ENCODE measurements at regions not wholly inside any gene's neighbourhood (a gene's known extent, or its start where the extent isn't known, plus 50 kb on each side); places are given as distances from the start of the nearest gene placed in this dataset.
"Not testable (repeated sequence)": the region's sequence is repeated elsewhere in the genome, so short reads cannot be mapped to it uniquely, and the experiment has no call there.

DNA sequence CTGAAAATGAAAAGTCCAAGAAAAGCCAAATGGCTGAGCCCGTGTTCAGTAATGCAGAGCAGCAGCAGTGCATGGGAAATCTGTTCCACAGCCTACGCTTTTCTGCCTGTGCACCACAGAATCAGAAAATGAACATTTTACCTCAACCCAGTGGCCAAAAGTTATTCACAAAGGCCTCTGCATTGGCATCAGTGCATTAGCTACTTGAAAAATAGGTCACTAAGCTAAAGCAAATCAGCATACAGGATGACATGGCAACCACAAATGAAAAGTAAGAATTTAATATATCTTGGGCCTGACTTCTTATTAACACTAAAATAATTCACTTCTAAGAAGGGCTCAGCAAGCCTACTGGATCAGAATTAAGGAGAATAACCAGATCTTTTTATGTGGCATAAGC is 1145.3 kb upstream of the CHAC2 start:
- ATAC-seq (no peak), DNase-seq (no peak)
- intact Hi-C loops (cut with DNase I, micrococcal nuclease), result no loop called here

DNA sequence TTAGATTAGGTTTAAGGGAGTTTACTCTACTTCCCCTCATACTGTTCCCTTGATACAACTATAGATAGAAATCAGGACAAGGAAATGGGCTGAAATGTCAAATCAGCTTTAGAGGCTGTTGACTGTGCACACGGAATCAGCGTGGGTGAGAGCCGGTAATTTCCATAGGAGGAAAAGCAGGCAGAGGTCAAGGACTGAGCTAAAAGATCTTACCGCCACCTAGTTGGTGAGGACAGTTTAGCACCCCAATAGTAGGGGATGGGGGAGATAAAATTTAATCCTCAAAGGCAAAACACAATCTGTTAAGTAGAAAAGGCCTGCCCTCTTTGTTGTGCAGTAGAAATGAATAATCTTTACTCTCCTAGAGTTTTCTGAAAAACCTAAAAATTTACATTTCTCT is 1154.5 kb upstream of the CHAC2 start:
- DNase-seq, result no peak
- ATAC-seq, result no peak
- intact Hi-C loops (cut with DNase I, micrococcal nuclease), result no loop called here

DNA sequence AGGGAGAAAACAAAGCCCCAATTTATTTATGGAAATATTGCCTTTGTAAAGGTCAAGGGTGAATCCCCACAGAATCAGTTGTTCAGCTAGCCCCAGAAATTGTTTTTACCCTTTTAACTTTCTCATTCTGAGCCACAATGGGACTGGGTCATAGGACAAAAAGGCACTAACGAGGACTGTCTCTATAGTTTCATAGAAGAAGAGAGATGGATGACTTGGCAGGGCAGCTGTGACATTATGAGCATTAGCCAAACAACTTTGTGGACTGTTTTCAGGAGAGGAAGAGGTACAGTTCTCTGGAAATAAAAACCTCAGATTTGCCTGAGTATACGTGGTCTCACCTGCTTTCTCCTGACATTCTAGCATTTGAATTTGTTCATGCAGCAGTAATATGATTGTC is 1155.8 kb upstream of the CHAC2 start:
- ATAC-seq (no peak), DNase-seq (no peak)
- intact Hi-C loops (cut with DNase I, micrococcal nuclease), result no loop called here

DNA sequence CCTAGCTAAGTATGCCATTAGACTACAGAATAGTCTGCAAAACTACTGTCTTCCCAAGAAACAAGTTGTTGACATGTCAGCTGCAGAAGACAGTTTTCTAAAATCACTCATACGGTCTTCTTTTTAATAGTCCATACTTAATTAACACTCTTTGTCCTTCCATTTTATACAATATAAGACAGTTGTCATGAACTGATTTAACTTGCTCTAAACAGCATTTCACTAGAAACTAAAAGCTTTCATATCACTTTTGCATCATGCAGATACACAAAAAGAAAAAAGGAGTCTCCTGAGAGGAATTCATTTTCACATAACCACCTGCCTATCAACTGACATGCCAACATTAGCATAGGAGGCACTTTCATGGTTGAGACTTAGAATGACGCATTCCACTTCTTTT is 1159.6 kb upstream of the CHAC2 start:
- ATAC-seq, result no peak
- no peak for DNase-seq
- intact Hi-C loops (cut with DNase I, micrococcal nuclease), result no loop called here

DNA sequence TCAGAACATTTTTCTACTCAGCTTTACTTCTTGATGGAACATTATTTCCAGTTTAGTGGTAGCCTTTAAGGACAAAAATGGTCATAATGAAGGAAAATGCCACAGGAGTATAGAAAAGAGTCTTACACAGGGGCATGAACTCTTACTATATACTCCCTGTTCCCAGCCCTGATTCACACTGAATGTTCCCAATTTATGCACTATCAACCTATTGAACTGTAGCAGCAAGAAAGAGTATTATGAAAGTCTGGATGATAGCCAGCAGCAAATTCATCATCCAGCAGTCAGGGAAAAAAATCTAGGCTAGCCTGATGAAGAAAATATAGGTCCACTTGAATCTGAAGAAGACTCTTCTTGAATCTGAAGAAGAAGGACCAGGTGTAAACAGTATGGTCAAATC is 1170.3 kb upstream of the CHAC2 start:
- DNase-seq (no peak), ATAC-seq (no peak)
- intact Hi-C loops (cut with DNase I, micrococcal nuclease), result no loop called here

DNA sequence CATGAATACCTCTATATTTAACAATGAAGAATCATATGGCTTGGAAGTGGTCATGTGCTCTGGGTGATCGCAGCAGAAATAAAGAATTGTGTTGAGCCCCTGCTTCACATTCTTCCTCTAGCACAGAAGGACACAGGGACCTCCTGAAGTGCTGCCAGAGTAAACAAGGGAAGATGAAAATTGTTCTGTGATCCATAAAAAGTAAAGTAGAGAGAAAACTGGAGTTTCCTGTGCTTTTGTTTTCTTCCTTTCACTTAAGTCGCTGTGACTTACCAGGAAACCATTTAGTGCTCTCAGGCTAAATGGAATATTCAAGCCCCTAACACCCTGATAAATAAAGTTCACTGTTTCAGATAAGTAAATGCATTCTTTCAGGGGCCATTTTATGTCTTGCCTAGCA is 1173.6 kb upstream of the CHAC2 start:
- intact Hi-C loops (cut with DNase I, micrococcal nuclease), result no loop called here
- ATAC-seq (no peak), DNase-seq (no peak)

DNA sequence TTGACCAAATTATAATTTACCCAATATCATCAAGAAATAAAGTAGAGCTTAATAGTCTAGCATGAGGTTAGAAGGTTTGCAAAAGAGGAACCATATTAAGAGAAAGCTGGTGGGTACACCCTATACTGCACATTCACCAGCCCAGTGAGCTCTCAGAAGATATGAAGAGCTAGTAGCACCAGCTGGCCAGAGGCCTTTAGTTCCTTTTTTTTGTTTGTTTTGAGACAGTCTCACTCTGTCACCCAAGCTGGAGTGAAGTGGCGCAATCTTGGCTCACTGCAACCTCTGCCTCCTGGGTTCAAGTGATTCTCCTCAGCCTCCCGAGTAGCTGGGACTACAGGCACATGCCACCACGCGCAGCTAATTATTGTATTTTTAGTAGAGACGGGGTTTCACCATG is 1183.5 kb upstream of the CHAC2 start:
- ATAC-seq; DNase-seq; intact Hi-C loops (cut with DNase I, micrococcal nuclease): not testable (repeated sequence)

DNA sequence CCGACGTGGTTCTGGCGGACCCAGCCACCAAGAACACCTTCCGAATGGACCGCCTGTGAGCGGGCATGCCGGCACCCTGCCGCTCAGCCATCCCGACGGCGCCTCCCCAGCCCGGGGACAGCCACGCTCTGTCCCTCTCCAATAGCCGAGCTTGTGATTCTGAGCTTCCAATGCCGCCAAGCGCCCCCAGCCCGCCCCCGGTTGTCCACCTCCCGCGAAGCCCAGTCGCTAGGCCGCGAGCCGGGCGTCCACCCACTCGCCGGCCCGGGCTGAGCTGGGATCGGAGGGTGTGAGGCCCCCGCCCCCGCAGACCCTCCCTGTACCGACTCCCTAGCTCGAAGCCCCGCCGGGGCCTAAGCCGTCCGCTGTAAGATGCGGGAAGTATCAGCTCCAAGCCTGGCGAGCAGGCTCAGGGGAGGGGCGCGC is 1195.1 kb upstream of the CHAC2 start:
- intact Hi-C loops (cut with DNase I, micrococcal nuclease), result no loop called here
- ATAC-seq (no peak), DNase-seq (no peak)

DNA sequence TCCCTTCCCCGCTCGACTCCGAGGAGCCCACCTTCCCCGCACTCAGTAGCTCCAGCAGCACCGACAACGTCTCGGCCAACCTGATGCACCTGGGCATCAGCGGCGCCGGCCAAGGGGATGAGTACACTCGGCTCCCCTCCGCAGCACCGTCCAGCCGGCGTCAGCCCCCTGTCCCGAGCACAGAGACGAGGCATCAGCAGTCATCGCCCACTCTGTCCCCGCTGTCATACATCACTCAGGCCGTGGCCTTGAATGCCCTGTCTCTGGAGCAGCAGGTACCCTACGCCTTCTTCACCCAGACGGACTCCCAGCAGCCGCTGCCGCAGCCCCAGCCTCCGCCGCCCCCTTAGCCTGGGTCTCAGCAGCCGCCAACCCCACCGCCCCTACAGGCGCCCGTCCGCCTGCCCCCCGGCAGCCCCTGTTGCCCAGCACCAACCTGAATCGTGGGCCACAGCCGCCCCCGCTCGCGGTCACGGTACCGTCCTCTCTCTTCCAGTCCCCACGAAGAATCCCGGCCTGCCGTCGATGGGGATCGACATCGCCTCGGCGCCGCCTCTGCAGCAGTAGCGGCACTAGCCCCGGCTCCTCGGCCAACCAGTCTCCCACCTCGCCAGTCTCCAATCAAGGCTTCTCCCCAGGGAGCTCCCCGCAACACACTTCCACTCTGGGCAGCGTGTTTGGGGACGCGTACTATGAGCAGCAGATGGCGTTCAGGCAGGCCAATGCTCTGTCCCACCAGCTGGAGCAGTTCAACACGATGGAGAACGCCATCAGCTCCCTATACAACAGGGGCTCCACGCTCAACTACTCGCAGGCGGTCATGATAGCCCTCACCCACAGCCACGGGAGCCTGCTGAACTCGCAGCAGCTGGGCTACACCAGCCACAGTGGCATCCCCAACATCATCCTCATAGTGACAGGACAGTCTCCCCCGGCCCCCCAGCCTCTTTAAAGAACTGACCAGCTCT is 1195.9 kb upstream of the CHAC2 start:
- DNase-seq, result peak in 1 of 2 donors; percentile 4
- intact Hi-C loops (cut with DNase I, micrococcal nuclease), result no loop called here
- no peak for ATAC-seq

DNA sequence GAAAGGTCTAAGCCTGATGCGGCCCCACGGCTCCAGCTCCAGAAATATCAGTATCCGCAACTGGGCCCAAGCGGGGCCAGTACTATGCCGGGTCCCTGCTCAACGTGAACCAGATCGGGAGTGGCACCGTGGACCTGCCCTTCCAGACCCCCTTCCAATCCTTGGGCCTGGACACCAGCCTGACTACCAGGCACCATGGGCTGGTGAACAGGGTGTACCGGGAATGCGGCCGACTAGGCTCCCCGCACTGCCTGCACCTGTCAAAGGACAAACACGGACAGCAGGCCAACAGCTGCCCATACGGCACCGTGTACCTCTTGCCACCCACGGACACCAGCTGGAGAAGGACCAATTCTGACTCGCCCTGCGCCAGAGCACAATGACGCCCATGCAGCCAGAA is 1196.9 kb upstream of the CHAC2 start:
- DNase-seq (no peak), ATAC-seq (no peak)
- intact Hi-C loops (cut with DNase I, micrococcal nuclease), result no loop called here

DNA sequence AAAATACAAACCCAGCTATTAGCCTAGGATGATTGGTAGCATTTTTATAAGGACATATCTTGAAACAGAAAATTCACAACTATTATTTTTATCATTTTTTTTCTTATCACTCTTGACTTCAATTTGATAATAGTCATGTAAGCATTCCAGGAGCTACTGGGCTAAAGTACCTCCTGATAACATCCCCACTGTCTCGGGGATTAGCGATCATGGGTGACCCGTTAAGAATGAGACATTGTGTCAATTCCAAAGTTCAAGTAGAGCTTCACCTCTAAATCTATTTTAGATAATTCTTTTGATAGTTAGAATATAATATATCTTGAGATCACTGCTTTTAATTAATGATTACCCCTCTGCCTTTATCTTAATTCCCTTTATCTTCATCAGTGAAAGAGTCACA is 1204.5 kb upstream of the CHAC2 start:
- intact Hi-C loops (cut with DNase I, micrococcal nuclease), result no loop called here
- DNase-seq (no peak), ATAC-seq (no peak)

DNA sequence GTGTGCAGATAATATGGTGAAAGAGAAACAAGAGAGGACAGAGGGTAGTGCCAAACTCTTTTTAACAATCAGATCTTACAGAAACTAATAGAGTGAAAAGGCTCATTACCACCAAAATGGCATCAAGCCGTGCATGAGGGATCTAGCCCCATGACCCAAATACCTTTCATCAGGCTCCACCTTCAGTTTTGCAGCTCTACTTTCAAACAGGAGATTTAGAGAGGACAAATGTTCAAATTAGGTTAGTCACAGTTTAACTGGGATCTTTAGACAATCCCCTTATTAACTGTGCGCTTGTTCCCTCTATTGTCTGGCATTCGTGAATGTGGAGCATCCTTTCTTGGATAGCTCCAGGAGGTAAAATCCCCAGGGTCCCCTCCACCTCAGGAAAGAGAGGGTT is 1209.3 kb upstream of the CHAC2 start:
- intact Hi-C loops (cut with DNase I, micrococcal nuclease), result no loop called here
- ATAC-seq (no peak), DNase-seq (no peak)

DNA sequence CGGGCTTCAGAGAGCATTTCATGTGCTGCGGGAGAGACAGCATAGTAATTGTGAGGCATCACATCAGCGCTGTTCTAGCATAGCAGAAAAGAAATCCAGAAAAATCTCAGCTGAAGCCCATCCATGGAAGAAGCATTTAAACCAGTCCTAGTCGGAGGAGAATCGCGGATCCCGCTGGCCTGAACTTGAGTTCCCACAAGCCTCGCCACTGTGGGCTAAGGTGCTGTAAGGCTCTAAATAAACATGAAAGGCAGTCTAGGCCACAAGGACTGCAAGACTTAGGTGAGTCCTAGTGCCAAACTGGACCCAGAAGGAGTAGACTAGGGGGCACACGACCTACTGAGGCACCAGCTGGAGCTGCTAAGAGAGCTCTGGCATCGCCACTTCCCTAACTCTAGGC is 1225.3 kb upstream of the CHAC2 start:
- no peak for ATAC-seq
- no peak for DNase-seq
- intact Hi-C loops (cut with DNase I, micrococcal nuclease), result no loop called here

DNA sequence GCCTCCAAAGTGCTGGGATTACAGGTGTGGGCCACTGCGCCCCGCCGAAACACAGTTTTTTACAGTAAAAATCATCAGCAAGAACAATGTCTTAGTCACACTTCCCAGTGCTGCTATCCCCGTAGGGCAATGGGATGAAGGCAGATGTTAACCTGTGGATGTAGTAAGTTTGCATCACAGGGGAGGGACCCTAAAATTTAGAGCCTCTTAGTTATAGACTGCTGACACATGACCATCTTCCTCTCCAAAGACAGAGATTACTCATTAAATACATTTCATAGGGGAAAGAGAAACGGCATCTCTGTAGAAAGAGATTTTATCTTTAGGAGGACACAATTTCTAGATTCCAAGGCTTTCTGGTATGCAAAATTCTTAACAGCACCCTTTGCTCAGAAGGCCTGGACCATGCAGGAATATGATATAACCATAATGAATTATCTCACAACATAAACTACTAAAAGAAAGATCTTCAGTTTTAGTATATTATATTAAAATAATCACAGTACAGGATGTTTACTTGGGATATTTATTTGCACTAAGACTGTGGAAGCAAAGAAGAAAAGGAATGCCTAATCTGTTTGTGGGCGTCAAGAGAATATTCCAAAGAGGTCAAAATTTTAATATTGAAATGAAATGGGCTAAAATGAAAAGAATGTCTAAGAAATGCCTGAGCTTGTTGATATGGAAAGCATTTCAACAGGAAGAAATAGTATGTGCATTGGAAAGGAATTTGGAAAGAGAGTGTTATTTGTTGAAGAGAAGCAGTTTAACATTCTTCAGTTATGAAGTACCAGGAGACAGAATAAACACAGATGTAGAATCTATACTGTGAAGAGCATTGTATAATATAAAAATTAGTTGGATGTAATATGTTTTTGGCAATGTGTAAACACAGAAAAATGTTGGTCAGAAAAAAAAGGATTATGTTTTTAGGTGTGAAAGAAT is 1228.3 kb upstream of the CHAC2 start:
- intact Hi-C loops (cut with DNase I, micrococcal nuclease), result no loop called here
- no peak for ATAC-seq
- no peak for DNase-seq

DNA sequence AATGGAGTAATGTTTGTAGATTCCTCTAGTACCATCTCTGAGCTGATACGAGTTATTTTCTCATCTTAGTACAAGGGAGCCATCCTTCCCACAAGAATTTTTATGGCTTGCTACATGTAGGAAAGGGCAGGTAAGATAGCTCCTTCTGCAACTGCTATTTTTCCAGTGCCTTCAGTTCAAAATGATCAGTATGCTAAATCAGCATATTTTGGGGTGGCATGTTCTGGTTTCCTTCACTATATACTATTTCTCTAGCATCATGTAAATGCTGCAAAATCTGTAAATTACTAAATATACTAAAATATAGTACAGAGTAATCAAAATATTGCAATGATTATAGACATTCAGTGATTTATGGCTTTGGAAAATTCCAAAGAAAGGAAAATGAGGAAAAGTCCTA is 1230.0 kb upstream of the CHAC2 start:
- intact Hi-C loops (cut with DNase I, micrococcal nuclease), result no loop called here

DNA sequence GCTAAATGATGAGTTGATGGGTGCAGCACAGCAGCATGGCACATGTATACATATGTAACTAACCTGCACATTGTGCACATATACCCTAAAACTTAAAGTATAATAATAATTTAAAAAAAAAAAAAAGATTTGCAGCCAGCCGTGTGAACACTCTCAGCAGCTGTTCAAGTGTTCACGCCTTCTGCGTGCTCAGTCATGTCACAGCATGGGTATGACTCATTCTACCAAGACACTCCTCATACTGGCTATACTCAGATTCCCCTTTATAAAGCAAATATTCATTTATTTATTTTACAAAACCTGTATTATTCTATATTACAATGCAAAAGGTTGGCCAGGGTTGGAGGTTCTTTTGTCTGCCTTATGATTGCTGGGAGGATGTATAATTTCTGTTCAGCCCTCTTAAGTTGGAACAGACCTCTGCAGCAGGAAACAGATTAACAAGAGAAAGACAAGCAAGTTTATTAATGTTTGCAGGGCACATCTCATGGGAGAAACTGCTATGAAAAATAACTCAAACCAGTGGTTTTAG is 1230.6 kb upstream of the CHAC2 start:
- ATAC-seq (no peak), DNase-seq (no peak)
- intact Hi-C loops (cut with DNase I, micrococcal nuclease), result no loop called here

More for the DNA sequence above, 1230.0 kb upstream of the CHAC2 start:
- DNase-seq (no peak), ATAC-seq (no peak)

DNA sequence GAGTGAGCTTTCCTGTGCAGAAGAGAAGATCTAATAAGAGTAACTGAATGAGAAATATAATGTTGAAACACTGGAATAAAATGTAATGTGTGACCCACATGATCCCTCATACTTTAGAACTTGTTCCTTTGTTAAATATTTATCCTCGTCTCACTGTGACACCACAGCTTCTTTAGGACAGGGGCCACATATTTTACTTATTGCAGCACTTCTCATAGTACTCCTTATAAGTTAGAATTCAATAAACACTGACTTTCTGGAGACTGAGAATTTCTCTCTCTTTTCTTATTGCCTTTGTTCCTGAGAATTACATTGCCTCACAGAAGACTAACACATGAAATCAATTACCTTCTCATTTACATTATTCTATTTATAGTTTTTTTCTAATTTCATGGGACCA is 1234.6 kb upstream of the CHAC2 start:
- ATAC-seq, result no peak
- intact Hi-C loops (cut with DNase I, micrococcal nuclease), result no loop called here

DNA sequence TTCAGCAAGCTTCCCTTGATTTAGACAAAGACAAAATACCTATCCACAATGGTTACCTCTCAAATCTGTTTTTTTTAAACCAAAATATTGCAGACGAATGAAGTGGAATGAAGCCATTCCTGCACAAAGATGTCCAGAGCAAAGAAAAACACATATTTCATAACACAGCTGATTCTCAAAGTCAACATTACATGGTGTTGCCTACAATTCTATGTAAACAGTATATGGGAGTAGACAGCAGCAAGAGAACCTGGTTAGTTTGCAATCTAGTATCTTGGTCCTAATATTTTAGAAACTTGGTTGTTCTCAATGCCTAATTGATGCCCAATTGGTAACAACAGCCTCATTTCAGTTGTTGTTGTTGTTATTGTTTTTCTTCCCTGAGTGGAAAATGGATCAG is 1240.9 kb upstream of the CHAC2 start:
- no peak for DNase-seq
- no peak for ATAC-seq
- intact Hi-C loops (cut with DNase I, micrococcal nuclease), result no loop called here

More for the DNA sequence above, 1234.6 kb upstream of the CHAC2 start:
- DNase-seq, result no peak

DNA sequence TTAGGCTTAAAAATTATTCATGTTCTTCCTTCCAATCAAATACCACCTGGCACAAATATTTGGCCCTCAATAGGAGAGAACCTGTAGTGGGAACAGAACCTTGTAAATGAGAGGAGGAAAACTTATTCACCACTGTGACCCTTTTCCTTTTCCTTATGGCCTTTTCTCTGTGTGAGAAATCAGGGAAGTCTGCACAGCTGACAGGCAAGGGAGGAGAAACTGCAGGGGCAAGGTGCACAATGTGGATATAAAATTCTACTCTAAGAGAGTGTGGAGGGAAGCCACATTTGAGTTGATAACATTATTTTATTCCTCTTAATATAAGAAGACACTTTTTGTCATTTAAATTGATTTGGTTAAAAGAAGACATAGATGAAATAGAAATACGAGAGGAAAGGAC is 1247.0 kb upstream of the CHAC2 start:
- intact Hi-C loops (cut with DNase I, micrococcal nuclease), result no loop called here
- DNase-seq (no peak), ATAC-seq (no peak)

DNA sequence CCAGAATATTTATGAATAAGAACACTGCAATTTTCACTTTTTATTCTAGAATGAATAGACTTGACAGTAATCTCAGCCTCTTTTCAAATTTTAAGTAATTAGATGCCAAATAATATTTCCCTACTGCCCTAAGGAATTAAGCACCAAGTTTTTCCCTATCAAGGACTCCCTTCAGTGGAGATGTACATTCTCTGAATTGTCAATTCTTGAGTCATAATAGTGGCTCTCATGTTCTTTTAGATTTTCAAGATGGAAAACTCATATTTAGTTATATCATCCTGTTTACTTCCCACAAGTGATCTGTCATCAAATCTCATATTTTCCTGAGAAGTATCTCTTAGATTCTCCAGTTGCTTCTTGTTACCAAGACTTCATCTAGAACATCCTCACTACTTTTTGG is 1248.9 kb upstream of the CHAC2 start:
- ATAC-seq (no peak), DNase-seq (no peak)
- intact Hi-C loops (cut with DNase I, micrococcal nuclease), result no loop called here

All from left colon (tissue), 2 donors.